B cell (primary cell): ENCODE measurements at regions not wholly inside any gene's neighbourhood (a gene's known extent, or its start where the extent isn't known, plus 50 kb on each side); places are given as distances from the start of the nearest gene placed in this dataset.

ENCODE experiments used
- ATAC-seq: fragments of 200-7000 bp; cut with Tn5 transposase; one replicate; pipeline ENCODE4 v1.10.0; 2021; ENCODE audit warnings: low read depth, mild to moderate bottlenecking, moderate number of reproducible peaks, moderate library complexity
- CTCF ChIA-PET: fragments of 350-600 bp; sonication (Branson Sonifier 250); formaldehyde crosslinking; loops from one replicate; lab custom pipeline; 2021; ENCODE audit warnings: antibody characterized with exemption, inconsistent platforms; lab: Charles Lee
- POLR2A ChIA-PET: fragments of 350-600 bp; sonication (Branson Sonifier 250); formaldehyde crosslinking; loops from one replicate; lab custom pipeline; 2021; ENCODE audit warnings: antibody characterized with exemption; lab: Charles Lee
- DNase-seq: peaks from one replicate; pipeline ENCODE4 v3.0.0; 2013
- H2AFZ ChIP-seq: 2 replicates; pipeline ENCODE4 v1.6.1; 2012; ENCODE audit warnings: mild to moderate bottlenecking, low read depth, low read length; ENCODE audit not compliant: insufficient read depth, poor library complexity, severe bottlenecking
- H3K27ac ChIP-seq, 2 donors: 1 replicate in 1 of 2; 2 replicates in 1 of 2; pipeline ENCODE4 v1.5.1; 2012 to 2013; ENCODE audit warnings: low read length in 2 of 2, mild to moderate bottlenecking in 2 of 2, moderate library complexity in 1 of 2
- H3K27me3 ChIP-seq, 4 experiments: fragments of 200-600 bp in 1 of 4; sonication (generic) in 1 of 4; replicated peaks in 1 of 4; 1 replicate in 2 of 4; 2 replicates in 2 of 4; pipeline versions ENCODE4 v1.6.1 to v1.7.0; 2013 to 2016; ENCODE audit warnings: low read length in 3 of 4, mild to moderate bottlenecking in 2 of 4, mixed read lengths in 1 of 4, moderate library complexity in 1 of 4; ENCODE audit not compliant: insufficient read depth in 4 of 4, control insufficient read depth in 3 of 4; ENCODE audit errors: control extremely low read depth in 1 of 4
- H3K36me3 ChIP-seq, 2 experiments: replicated peaks in 1 of 2; 1 replicate in 1 of 2; 2 replicates in 1 of 2; pipeline versions ENCODE4 v1.6.1 to v1.7.1; 2013; ENCODE audit warnings: low read length in 1 of 2; ENCODE audit not compliant: insufficient read depth in 2 of 2, control insufficient read depth in 1 of 2; ENCODE audit errors: control extremely low read depth in 1 of 2, extremely low read depth in 1 of 2
- H3K4me1 ChIP-seq, 2 donors: fragments of 200-600 bp in 1 of 2; sonication (generic) in 1 of 2; 1 replicate in 1 of 2; 2 replicates in 1 of 2; pipeline versions ENCODE4 v1.5.1 to v1.6.1; 2013 to 2017; ENCODE audit warnings: low read length in 2 of 2; ENCODE audit not compliant: control insufficient read depth in 2 of 2, insufficient read depth in 2 of 2
- H3K4me2 ChIP-seq: replicated peaks from 2 replicates; pipeline ENCODE3; 2012; ENCODE audit warnings: mild to moderate bottlenecking, low read depth, low read length; ENCODE audit not compliant: poor library complexity, severe bottlenecking
- H3K4me3 ChIP-seq, 5 experiments: fragments of 200-600 bp in 1 of 5; sonication (generic) in 1 of 5; 1 replicate in 3 of 5; 2 replicates in 2 of 5; pipeline versions ENCODE4 v1.5.1 to v1.7.0; 2011 to 2016; ENCODE audit warnings: low read length in 4 of 5, mild to moderate bottlenecking in 4 of 5, low read depth in 2 of 5, control low read depth in 1 of 5, moderate library complexity in 1 of 5; ENCODE audit not compliant: insufficient read depth in 1 of 5; ENCODE audit errors: control extremely low read depth in 1 of 5, extremely low read depth in 1 of 5
- H3K79me2 ChIP-seq: fragments of 200-600 bp; sonication (generic); one replicate; pipeline ENCODE4 v1.6.0; 2016; ENCODE audit warnings: low read length; ENCODE audit not compliant: control insufficient read depth, insufficient read depth
- H3K9ac ChIP-seq: fragments of 200-600 bp; sonication (generic); 2 replicates; pipeline ENCODE4 v1.6.1; 2017; ENCODE audit warnings: mild to moderate bottlenecking, low read length, moderate library complexity
- H3K9me3 ChIP-seq, 3 donors: one replicate each; pipeline versions ENCODE4 v1.6.1 to v1.7.1; 2013; ENCODE audit warnings: low read length in 2 of 3; ENCODE audit not compliant: control insufficient read depth in 2 of 3, insufficient read depth in 1 of 3; ENCODE audit errors: control extremely low read depth in 1 of 3
- H4K20me1 ChIP-seq: 2 replicates; pipeline ENCODE4 v1.6.0; 2012; ENCODE audit warnings: mild to moderate bottlenecking, low read length; ENCODE audit not compliant: insufficient read depth, control insufficient read depth, poor library complexity, severe bottlenecking
- H3K27ac Mint-ChIP-seq: one replicate; pipeline ENCODE4 v1.8.0; 2021; ENCODE audit warnings: mixed read lengths
- H3K27me3 Mint-ChIP-seq: one replicate; pipeline ENCODE4 v1.8.0; 2021; ENCODE audit warnings: mixed read lengths
- H3K4me1 Mint-ChIP-seq: one replicate; pipeline ENCODE4 v1.8.0; 2021; ENCODE audit warnings: mixed read lengths
- H3K4me3 Mint-ChIP-seq: one replicate; pipeline ENCODE4 v1.8.0; 2021; ENCODE audit warnings: mixed read lengths
- H3K9me3 Mint-ChIP-seq: one replicate; pipeline ENCODE4 v1.8.0; 2022; ENCODE audit warnings: mixed read lengths; ENCODE audit not compliant: insufficient read depth
- CTCF ChIP-seq: fragments of 200-600 bp; IDR thresholded peaks from one replicate; pipeline ENCODE4 v1.8.0; 2022; ENCODE audit warnings: antibody characterized with exemption, mild to moderate bottlenecking
- EZH2 ChIP-seq: IDR thresholded peaks from 2 replicates; pipeline ENCODE4 v1.6.1; 2012; ENCODE audit warnings: borderline replicate concordance, low read depth, mild to moderate bottlenecking, moderate library complexity, low read length; ENCODE audit not compliant: insufficient read depth, poor library complexity, severe bottlenecking
- WGBS: methylation state at CpG from one replicate; pipeline ENCODE4 v1.1.5; 2013; ENCODE audit warnings: missing lambda C conversion rate; ENCODE audit not compliant: insufficient coverage; 5-methylcytosine and 5-hydroxymethylcytosine counted together
- intact Hi-C: fragments of 100-400 bp; cut with micrococcal nuclease; formaldehyde crosslinking; loops from one replicate; pipeline ENCODE4 v1.10.0; 2022

GRCh38 chr6:138038142-138038870, 68.9 kb downstream of the PERP start:
- H2AFZ ChIP-seq = no peak overlapping the region
- CTCF ChIA-PET = no interaction called here
- no peaks in the 10 kb centered on the region for H3K36me3 ChIP-seq
- H3K27ac ChIP-seq = no peak overlapping the region
- TF ChIP-seq CTCF (no peak), EZH2 (no peak)
- no peaks in the 10 kb centered on the region for H3K27me3 ChIP-seq
- no peaks in the 10 kb centered on the region for H3K79me2 ChIP-seq
- intact Hi-C loops = no loop called here
- peaks cover 0 to 3% (median 0%) of the 10 kb centered on the region in 3 donors for H3K9me3 ChIP-seq
- H3K4me1 ChIP-seq = no peaks in the 10 kb centered on the region
- no peak overlapping the region for H3K4me2 ChIP-seq
- peaks cover 4% of the 10 kb centered on the region for H3K27me3 Mint-ChIP-seq
- no peaks in the 10 kb centered on the region for H4K20me1 ChIP-seq
- ATAC-seq (no peak), DNase-seq (no peak)
- H3K4me1 Mint-ChIP-seq = no peaks in the 10 kb centered on the region
- no peak overlapping the region for H3K4me3 ChIP-seq
- no peak overlapping the region for H3K27ac Mint-ChIP-seq
- WGBS = 98% methylated on average over 4 of the region's 7 CpGs
- H3K4me3 Mint-ChIP-seq = no peak overlapping the region
- H3K9me3 Mint-ChIP-seq = peaks cover 4% of the 10 kb centered on the region
- H3K9ac ChIP-seq = no peak overlapping the region
- POLR2A ChIA-PET = no interaction called here
